ENCODE measurements at regions not wholly inside any gene's neighbourhood (a gene's known extent, or its start where the extent isn't known, plus 50 kb on each side); places are given as distances from the start of the nearest gene placed in this dataset.

DNA sequence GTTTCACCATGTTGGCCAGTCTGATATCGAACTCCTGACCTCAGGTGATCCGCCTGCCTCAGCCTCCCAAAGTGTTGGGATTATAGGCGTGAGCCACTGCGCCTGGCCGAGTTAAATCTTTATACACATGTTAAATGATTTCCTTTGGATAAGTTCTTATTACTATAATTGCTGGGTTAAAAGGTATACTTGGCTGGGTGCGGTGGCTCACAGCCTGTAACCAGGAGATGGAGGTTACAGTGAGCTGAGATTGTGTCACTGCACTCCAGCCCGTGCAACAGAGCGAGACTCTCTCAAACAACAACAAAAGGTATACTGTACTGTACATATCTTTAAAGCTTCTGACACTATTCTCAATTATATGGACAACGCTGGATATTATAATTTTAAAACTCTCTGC is 53.2 kb upstream of the CDK13 start:
- no peak overlapping the region for H3K4me3 ChIP-seq (ENCODE audit: low read depth, low read length)

GRCh38 chr7:39898867-39899266 is 51.2 kb upstream of the CDK13 start:
- H3K4me3 ChIP-seq (ENCODE audit: low read depth, low read length) = no peak overlapping the region
- TF ChIP-seq, protein P1, sequence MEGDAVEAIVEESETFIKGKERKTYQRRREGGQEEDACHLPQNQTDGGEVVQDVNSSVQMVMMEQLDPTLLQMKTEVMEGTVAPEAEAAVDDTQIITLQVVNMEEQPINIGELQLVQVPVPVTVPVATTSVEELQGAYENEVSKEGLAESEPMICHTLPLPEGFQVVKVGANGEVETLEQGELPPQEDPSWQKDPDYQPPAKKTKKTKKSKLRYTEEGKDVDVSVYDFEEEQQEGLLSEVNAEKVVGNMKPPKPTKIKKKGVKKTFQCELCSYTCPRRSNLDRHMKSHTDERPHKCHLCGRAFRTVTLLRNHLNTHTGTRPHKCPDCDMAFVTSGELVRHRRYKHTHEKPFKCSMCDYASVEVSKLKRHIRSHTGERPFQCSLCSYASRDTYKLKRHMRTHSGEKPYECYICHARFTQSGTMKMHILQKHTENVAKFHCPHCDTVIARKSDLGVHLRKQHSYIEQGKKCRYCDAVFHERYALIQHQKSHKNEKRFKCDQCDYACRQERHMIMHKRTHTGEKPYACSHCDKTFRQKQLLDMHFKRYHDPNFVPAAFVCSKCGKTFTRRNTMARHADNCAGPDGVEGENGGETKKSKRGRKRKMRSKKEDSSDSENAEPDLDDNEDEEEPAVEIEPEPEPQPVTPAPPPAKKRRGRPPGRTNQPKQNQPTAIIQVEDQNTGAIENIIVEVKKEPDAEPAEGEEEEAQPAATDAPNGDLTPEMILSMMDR (IDR thresholded peaks at IDR 0.05; ENCODE audit: low read depth, low read length) = no peak

More for the DNA sequence above, 53.2 kb upstream of the CDK13 start:
- TF ChIP-seq, protein P1 (IDR thresholded peaks at IDR 0.05; ENCODE audit: low read depth, low read length) = no peak

Measured in WI38 (cell line).